Testis (tissue), 2 donors: ENCODE measurements at regions not wholly inside any gene's neighbourhood (a gene's known extent, or its start where the extent isn't known, plus 50 kb on each side); places are given as distances from the start of the nearest gene placed in this dataset.

Experiments used
- DNase-seq: peaks from one replicate; pipeline ENCODE4 v3.0.0-alpha.2; 2019
- H3K27ac ChIP-seq, 2 donors: fragments of 200-600 bp; sonication (generic); one replicate each; pipeline ENCODE4 v1.5.1; 2019
- H3K27me3 ChIP-seq: fragments of 200-600 bp; sonication (generic); one replicate; pipeline ENCODE4 v1.5.1; 2019
- H3K36me3 ChIP-seq: fragments of 200-600 bp; sonication (generic); one replicate; pipeline ENCODE4 v1.5.1; 2017; ENCODE audit warnings: low read depth; ENCODE audit errors: missing control alignments
- H3K4me1 ChIP-seq: fragments of 200-600 bp; sonication (generic); one replicate; pipeline ENCODE4 v1.5.1; 2019
- H3K4me3 ChIP-seq, 2 donors: fragments of 200-600 bp; sonication (generic); one replicate each; pipeline ENCODE4 v1.5.1; 2017 to 2019
- H3K9me3 ChIP-seq: fragments of 200-600 bp; sonication (generic); one replicate; pipeline ENCODE4 v1.5.1; 2017
- CTCF ChIP-seq, 3 experiments: fragments of 450-650 bp in 2 of 3; fragments of 200-600 bp in 1 of 3; sonication (generic) in 1 of 3; IDR thresholded peaks; one replicate each; pipeline ENCODE4 v1.5.1; 2016 to 2019; ENCODE audit warnings: antibody characterized with exemption in 3 of 3, mild to moderate bottlenecking in 2 of 3, moderate library complexity in 1 of 3
- POLR2A ChIP-seq: fragments of 450-650 bp; IDR thresholded peaks from one replicate; pipeline ENCODE4 v1.6.1; 2017; ENCODE audit warnings: antibody characterized with exemption, mild to moderate bottlenecking, moderate library complexity
- WGBS, 2 donors: methylation state at CpG; one replicate each; pipeline ENCODE4 v1.1.5; 2018; 5-methylcytosine and 5-hydroxymethylcytosine counted together
- intact Hi-C: fragments of 100-400 bp; cut with DNase I; formaldehyde crosslinking; loops from one replicate; pipeline ENCODE4 v1.15.1; 2023; ENCODE audit warnings: low total_unique reads

- H3K9me3 ChIP-seq: no peaks in the 10 kb centered on the region
- 90 to 95% methylated on average over 3 of the region's 3 CpGs for WGBS, 2 donors
- no peak overlapping the region for H3K4me3 ChIP-seq
- no peaks in the 10 kb centered on the region for H3K4me1 ChIP-seq
- TF ChIP-seq CTCF (IDR thresholded peaks at IDR 0.05) (no peak), POLR2A (no peak)
- H3K27me3 ChIP-seq: no peaks in the 10 kb centered on the region
- no peaks in the 10 kb centered on the region for H3K36me3 ChIP-seq
- no peak for DNase-seq
- intact Hi-C loops: no loop called here
- no peak overlapping the region for H3K27ac ChIP-seq
Measured at GRCh38 chr11:92276773-92277172, 52.2 kb downstream of the FAT3 start.

GRCh38 chr11:92277871-92278270 lies 53.3 kb downstream of the FAT3 start:
- Histone ChIP-seq H3K9me3 (no peaks in the 10 kb centered on the region), H3K36me3 (no peaks in the 10 kb centered on the region), H3K4me3 (no peak overlapping the region), H3K4me1 (no peaks in the 10 kb centered on the region), H3K27me3 (no peaks in the 10 kb centered on the region), H3K27ac (no peak overlapping the region)
- WGBS, 2 donors: 85 to 90% methylated on average over 1 of the region's 1 CpG
- intact Hi-C loops: no loop called here
- no peak for TF ChIP-seq CTCF (IDR thresholded peaks at IDR 0.05)
- no peak for TF ChIP-seq POLR2A
- DNase-seq: no peak

- TF ChIP-seq CTCF (IDR thresholded peaks at IDR 0.05): no peak
- no peak for TF ChIP-seq POLR2A
Measured at GRCh38 chr11:92278791-92279433, 54.3 kb downstream of the FAT3 start.

GRCh38 chr11:92284107-92284506 lies 59.5 kb downstream of the FAT3 start:
- H3K9me3 ChIP-seq: no peaks in the 10 kb centered on the region
- H3K27me3 ChIP-seq: no peaks in the 10 kb centered on the region
- H3K27ac ChIP-seq: no peak overlapping the region
- intact Hi-C loops: no loop called here
- H3K36me3 ChIP-seq: no peaks in the 10 kb centered on the region
- no peak for DNase-seq
- H3K4me3 ChIP-seq: no peak overlapping the region
- WGBS, 2 donors: 86 to 89% methylated on average over 3 of the region's 3 CpGs
- TF ChIP-seq CTCF (IDR thresholded peaks at IDR 0.05) (no peak), POLR2A (no peak)
- no peaks in the 10 kb centered on the region for H3K4me1 ChIP-seq

More at GRCh38 chr11:92278791-92279433, 54.3 kb downstream of the FAT3 start:
- H3K9me3 ChIP-seq: no peaks in the 10 kb centered on the region
- 82 to 92% methylated on average over 1 of the region's 1 CpG for WGBS, 2 donors
- H3K4me3 ChIP-seq: no peak overlapping the region
- intact Hi-C loops: no loop called here
- H3K27me3 ChIP-seq: no peaks in the 10 kb centered on the region
- DNase-seq: no peak
- no peak overlapping the region for H3K27ac ChIP-seq
- no peaks in the 10 kb centered on the region for H3K36me3 ChIP-seq
- H3K4me1 ChIP-seq: no peaks in the 10 kb centered on the region

- no peaks in the 10 kb centered on the region for H3K4me1 ChIP-seq
- WGBS, 2 donors: 81 to 87% methylated on average over 5 of the region's 5 CpGs
- no peaks in the 10 kb centered on the region for H3K9me3 ChIP-seq
- TF ChIP-seq CTCF (IDR thresholded peaks at IDR 0.05) (no peak), POLR2A (no peak)
- no peaks in the 10 kb centered on the region for H3K27me3 ChIP-seq
- H3K36me3 ChIP-seq: no peaks in the 10 kb centered on the region
- intact Hi-C loops: no loop called here
- no peak for DNase-seq
- H3K27ac ChIP-seq: no peak overlapping the region
- H3K4me3 ChIP-seq: no peak overlapping the region
Measured at GRCh38 chr11:92284558-92284957, 59.9 kb downstream of the FAT3 start.
